Skin of body (tissue), 1 donor: ENCODE measurements at regions not wholly inside any gene's neighbourhood (a gene's known extent, or its start where the extent isn't known, plus 50 kb on each side); places are given as distances from the start of the nearest gene placed in this dataset.
"Not testable (repeated sequence)": the region's sequence is repeated elsewhere in the genome, so short reads cannot be mapped to it uniquely, and the experiment has no call there.

ENCODE experiments used
- DNase-seq: peaks from one replicate; lab custom pipeline; 2025; lab: John Stamatoyannopoulos, UW

DNA sequence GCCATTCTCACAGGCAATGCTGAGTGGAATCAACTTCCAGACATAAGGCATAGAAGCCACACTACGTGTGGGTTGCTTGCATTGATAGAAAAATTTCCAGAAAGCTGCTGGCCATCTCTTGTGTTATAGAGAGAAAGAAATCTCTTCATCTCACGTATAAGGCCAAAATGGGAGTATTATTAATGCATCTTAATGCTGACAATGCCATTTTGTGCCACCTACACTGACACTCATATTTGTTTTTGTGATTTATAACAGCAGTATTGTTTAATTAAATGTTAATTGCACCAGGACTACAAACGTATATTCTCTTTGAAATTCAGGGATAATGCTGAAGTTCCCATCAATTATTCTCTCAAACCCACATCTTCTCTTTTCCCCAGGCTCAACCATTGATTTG is 56.1 kb upstream of the TMEM132D start:
- no peak for DNase-seq

DNA sequence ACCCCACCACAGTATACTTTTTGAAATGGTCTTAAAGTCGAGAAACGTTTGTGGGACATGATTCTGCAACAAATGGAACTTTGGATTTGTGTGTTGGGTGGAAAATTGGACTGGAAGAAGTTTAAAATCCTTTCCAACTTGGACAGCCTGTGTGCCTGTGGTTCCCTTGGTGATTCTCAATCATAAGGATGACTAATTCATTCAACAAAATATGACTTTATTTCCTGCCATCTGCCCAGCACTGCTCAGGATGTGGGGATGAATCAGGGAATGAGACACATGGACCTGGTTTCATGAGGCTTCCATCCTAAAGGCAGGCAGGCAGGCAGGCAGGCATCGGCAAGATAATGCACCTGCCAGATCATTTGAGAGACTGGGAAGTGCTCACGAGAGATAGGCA is 57.3 kb upstream of the TMEM132D start:
- DNase-seq = no peak

DNA sequence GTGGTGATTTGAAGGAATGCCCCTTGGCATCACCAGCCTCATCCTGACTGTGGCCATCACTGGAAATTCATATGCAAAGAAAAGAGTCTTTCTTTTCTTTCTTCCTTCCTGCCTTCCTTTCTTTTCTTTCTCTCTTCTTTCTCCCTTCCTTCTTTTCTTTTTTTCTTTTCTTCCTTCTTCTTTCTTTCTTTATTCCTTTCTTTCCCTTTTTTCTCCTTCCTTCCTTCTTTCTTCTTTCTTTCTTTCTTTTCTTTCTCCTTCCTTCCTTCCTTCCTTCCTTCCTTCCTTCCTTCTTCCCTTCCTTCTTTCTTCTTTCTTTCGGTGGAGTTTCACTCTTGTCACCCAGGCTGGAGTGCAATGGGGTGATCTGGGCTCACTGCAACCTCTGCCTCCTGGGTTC is 58.0 kb upstream of the TMEM132D start:
- no peak for DNase-seq

DNA sequence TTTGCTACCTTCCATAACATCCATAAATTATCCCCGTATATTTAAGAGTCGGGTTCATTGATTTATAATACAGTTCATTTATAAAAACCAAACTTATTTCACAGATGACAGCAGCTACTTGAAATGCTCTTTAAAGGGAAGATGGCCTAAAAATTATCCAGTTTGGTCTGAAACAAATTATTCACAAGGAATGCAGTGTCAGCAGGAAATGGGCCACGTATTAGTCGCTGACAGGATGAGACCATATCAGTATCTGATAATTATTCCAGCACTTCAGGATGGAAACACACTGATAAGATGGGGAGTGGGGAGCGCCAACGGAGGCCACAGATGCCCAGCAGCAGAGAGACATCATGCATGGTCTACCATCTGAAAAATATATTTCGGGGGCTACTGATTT is 60.5 kb upstream of the TMEM132D start:
- no peak for DNase-seq

DNA sequence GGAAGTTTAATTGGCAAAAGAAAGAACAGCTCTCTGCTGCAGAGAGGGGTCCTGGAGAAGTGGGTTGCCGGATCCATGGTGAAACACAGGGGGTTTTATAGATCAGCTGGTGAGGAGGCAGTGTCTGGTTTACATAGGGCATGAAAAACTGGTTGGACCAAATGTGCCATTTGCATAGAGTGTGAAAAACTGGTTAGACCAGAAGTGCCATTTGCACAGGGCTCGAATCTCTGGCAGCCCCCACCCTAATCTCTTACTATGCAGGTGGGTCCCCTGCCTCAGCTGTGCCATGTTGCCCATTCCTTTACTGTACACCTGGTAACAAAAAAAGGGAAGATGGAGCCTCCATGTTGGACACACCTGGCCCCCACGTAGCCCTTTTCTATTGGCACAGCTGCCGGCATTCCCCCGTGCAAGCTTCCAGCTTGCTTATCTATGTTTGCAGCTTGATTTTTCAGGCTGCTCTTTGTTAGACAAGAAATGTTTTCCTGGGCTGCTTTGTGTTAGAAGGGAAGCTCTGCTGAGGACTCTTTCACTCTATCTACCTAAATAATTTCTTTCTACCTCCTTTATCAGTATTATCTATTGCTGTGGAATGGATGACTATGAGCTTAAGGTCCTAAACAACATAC is 61.1 kb upstream of the TMEM132D start:
- DNase-seq = no peak

DNA sequence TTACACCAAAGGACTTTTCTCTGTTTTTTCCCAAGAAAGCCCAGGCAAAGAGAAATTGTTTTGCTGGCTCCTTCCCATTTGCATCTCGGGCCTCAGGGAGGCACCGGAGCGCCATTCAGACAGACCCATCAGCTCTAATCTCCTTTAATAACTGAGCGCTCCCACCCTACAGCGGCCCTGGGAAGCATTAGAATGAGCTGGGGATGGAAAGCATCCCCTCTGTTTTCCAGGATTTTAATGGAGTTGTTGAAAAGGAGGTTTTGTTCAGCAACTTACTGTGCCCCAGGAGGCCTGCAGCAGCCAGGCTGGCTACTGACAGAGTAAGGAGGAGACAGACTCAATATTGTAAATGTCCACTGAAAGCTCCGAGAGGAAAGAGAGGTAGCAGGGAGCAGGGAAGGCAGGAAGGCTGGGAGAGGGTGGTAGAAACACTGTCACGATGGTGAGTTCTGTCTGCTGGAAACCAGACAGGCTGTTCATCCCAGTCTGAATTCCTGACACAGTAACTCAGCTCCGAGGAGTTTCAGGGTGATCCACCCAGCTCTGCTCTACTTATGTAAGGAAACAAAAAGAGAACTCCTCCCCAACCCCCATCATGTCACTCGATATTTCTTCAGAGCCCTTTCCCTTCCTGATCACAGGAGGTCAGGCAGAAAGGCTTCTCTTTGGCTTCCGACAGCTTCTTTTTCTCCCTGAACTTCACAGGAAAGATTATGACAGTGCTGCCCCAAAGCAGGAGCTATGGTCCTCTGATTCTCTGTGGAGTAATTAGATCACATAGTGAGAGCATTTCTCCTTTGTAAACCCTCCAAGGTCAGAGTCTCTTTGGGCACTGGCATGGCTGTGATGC is 62.5 kb upstream of the TMEM132D start:
- no peak for DNase-seq

DNA sequence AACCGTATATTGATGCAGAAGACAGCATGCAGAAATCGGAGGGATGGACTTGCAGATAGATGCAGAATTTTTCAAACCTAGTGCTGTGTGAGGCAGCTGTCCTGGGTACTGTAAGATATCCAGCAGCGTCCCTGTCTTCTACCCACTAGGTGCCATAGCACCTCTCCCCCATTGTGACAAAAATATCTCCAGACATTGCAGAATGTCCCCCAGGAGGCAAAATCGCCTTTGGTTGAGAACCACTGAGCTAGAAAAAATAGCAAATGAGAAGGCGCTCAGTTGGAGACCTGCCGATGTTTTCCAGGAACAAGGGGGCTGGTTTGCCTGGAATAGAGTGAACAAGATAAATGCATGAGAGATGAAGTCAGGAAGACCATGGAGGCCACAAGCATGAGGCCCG is 67.9 kb upstream of the TMEM132D start:
- no peak for DNase-seq

DNA sequence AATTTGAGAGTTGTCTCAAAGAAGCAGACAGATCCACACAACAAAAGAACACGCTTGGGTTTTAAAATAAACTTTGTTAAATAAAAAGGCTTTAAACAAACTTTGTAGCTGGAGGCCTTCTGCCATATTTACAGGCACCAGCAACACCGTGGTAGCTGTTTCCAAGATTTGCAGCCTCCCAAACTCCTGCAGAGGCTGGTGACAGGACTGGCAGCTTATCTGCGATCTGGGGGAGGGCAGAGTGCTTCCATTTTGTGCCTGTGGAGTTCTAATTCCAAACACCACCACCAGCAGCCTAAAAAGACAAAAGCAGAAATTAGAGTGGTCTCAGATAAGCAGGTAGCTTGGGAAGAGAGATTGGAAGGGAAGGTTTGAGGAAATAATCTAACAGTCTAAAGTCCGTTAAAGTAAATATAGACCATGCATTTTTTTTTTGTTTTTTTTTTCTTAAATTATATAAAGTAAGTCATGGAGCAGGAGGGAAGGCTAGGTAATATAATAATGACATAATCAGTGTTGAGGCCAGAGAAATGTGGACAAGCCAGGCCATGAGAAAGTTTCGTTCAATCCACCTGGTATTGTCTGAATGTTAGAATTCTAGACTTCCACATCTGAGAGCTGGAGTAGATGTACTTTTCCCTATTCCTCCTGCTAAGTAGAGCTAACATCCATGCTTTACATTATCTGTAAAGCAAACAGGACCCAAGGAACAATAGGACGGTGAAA is 69.6 kb upstream of the TMEM132D start:
- no peak for DNase-seq

DNA sequence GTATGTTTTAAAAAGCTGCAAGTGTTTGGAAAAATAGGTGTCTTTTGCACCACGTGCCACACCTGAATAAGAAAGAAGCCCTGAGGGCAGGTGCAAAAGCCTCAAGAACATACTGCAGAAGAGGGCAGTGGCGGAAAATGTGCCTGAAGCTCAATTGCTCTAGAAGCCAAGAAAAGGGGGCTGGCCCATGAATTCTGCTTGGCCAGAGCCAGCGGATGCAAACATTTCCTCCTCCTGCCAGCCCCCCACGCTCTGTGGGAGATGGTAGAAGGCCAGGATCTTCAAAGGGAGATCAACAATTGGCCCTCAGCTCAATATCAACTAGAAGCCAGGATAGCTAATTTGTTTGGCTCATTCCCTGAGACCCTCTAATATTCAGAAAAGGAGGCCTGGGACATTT is 80.3 kb upstream of the TMEM132D start:
- no peak for DNase-seq

DNA sequence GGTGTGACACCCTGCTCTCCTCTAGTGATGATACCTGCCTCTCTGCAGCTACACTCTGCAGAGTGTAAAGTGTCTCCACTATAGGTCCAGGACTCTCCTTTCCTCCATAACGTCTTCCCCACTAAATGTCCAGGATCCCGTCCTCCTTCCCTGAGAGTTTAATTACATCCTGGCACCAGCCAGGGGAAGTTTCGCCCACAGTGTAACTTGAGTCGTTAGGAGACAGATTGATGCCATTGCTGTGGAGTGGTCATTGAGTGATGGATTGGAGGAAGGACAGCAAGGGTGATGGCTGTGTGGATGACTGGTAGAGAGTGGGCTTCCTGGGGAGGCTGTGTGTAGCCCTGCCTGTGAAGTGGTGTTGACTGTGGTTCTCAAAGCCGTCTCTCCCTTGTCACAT is 84.0 kb upstream of the TMEM132D start:
- no peak for DNase-seq

DNA sequence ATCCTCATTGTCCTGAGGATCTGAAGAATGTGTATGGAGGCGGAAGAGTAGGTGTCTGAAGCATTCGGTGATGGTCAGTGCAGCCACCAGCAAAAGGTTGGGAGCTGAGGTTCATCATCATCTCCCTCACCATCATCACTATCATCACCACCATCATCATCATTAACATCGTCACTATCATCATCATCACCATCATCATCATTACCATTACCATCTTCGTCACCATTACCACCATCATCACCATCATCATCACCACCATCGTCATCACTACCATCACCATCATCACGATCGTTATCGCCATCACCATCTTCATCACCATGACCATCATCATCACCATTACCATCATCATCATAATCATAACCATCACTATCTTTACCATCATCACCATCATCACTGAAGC is 90.8 kb upstream of the TMEM132D start:
- no peak for DNase-seq

DNA sequence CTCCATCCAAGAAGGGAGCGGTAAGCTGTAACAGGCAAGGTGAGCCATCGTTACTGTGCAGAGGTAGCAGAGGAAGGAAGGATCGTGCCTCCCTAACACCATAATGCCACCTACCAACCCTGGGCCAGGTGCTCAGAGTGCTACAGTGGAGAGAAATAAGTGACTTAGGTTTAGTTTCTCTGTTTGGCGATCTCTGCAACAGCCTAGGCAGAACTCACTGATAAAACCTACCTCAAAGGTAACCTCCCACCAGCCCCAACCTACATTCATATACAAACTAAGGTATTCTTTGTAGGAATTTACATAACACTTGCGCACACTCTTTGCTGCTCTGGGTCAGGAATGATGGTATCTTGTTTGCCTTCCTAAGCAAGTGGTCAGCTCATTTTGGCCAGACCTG is 93.4 kb upstream of the TMEM132D start:
- DNase-seq = no peak

DNA sequence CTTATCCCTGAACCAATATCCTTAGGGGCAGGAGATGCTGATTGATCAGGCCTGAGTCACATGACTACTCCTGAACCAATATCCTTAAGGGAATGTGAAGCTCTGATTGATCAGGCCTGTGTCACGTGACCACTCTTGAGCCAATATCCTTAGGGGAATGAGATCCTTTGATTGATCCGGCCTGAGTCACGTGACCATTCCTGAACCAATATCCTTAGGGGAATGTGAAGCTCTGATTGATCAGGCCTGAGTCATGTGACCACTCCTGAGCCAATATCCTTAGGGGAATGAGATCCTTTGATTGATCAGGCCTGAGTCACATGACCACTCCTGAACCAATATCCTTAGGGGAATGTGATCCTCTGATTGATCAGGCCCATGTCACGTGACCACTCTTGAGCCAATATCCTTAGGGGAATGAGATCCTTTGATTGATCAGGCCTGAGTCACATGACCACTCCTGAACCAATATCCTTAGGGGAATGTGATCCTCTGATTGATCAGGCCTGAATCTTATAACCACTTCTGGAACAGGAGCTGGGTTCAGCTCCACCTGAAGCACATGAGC is 100.6 kb upstream of the TMEM132D start:
- DNase-seq = not testable (repeated sequence)

DNA sequence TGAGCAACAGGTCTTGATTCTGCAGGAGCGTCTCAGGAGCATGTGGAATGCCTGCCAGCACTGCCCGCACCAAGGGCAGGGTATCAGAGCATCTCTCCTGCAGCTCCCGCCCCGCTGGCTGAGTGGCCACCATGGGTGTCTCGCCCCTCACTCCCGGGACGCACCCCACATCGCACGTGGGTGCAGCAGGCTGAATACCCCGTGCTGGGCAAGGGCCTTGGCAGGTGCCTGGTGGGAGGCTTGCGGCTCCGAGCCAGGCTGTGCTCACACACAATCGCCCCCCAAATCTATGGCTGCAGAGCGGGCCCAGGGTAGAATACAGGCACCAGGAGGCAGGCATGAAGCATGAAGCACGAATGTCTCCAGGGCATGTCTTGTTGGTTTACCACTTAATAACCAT is 103.9 kb upstream of the TMEM132D start:
- no peak for DNase-seq

DNA sequence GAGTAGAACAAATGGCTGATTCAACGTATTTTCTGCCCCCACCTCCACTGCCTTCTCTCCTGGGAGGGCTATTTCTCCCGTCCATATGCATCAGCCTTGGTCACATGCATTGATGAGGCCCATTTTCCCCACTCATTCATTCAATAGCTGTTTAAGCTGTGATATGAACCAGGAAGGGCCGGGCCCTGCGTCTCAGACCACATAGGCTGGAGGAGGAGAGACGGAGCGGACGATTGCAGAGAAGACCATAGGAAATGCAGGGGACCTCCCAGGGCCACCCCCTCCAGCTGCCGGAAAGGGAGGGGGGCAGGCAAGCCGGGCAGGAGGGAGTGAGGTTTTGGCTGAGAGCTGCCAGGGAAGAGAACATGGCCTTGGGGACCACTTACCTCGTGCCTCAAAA is 104.4 kb upstream of the TMEM132D start:
- DNase-seq = no peak

DNA sequence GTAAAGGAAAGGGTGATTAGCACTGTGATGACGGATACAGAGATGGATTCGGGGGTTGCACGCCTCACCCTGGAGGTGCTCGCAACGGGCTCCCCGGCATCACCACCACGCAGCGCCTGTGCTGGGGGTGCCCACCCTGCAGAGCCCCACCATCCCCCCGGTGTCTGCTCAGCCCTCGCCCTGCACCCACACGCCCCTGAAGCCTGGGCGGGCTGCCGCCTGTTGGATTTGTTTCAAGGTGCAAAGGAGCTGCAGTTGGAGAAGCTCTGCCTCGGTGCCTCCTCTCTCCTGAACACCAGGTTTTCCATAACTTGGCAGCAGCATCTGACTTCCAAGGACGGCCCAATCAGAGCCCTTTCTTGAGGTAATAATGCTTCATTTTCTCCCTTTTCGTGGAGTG is 106.1 kb upstream of the TMEM132D start:
- no peak for DNase-seq

DNA sequence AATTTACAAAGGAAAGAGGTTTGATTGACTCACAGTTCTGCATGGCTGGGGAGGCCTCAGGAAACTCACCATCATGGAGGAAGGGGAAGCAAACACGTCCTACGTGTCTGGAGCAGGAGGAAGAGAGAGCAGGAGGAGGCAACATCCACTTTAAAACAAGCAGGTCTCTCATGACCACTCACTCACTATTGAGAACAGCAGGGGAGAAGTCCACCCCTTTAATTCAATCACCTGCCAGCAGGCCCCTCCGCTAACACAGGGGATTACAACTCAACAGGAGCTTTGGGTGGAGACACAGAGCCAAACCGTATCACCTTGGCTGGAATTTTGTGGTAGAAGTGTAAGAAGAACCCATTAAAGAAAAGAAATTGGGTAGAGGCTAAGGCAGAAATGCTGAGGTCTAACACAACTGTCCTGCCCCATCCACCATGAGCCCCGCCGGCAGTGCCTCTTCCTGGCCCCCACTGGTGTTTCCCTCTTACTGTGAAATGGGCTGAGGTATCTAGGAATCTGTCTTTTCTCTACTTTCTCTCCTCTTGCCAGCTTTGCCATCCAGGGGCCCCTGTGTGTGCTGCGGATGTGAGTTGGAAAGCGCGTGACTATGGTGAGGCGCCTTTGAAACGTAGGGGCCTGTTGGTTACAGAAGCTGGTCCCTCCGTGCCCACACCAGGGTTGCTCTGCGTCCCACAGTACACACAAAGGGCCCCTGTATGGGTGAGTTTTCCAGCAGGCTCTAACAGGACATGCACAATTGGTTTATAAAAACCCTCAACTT is 108.0 kb upstream of the TMEM132D start:
- no peak for DNase-seq

DNA sequence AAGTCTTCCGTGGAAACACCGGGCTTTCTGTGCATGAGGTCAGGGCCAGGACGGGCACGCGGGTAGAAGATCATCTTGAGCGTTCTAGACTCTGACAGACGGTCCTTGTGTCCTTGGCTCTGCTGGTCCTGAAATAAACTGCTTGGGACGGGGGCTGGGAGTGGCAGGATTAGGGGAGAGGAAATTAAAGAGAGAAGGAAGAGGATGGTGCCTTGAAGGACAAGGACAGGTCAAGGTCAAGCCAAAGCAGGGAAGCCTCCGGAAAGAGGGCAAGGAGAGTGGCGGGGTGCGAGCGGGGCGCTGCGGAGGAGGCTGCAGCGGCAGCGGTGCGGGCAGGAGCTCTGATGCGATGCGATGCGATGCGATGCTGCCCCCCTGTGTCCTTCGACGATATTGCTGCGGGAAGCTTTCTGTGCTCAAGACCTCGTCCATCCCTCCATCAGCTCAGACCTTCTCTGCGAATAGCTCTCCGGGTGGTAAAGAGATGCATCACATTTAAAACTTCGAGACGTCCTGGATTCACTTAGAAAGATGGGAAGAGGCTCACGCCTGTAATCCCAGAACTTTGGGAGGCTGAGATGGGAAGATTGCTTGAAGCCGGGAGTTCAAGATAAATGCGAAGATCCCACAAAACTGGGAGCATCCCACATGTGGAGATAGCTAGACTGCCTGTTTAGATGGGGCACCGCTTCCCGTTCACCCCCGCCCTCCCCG is 110.1 kb upstream of the TMEM132D start:
- DNase-seq = no peak

DNA sequence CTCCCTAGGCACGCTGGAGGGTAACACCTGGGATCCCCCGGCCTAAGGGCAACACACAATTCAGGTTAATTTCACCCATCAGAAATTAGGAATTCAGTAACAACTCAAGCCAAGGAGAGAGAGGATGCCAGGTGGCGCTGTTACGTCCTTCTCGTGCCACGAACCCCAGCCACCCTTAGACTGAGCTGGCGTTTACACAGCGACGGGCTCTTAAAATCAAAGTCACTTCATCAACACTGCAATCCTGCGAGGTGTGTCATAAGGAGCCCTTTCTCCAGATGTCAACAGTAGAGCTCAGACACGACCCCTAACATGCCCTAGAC is 110.6 kb upstream of the TMEM132D start:
- DNase-seq = no peak

DNA sequence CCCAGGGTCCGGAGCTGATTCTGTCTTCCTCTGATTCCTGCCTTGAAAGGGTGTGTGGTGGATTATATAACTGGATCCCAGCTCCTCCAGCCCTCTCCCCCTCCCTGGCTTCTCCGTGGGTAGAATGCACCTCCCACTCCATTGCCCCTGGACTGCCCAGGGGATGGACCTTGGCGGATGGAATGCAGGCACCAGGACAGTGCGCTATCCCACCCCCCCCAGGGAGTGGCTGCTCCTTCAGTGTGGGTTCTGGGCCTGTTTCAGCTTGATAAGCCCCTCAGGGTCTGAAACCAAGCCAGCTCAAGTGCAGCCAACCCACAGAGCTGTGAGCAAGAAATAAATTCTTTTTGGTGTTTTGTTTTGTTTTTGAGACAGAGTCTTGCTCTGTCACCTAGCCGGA is 112.4 kb upstream of the TMEM132D start:
- DNase-seq = no peak

DNA sequence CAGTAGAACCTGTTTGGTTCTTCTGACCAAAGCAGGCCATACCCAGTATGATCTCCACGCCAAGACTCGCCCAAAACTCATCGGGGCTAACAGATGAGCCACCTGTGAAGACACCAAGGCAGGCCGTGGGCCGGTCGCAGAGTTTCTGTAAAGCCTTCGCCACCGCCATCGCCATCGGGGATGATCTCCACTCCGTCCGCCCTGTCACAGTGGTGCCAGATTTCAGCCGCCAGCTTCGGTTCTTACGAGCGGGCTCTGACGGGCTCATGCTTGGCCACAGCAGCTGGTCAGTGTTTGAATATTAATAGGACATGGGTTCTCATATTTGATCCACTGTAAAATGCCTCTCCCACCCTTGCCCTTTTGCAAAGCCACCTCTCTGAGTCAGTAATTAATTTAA is 113.2 kb upstream of the TMEM132D start:
- no peak for DNase-seq
